WTC11 (cell line): ENCODE measurements at regions not wholly inside any gene's neighbourhood (a gene's known extent, or its start where the extent isn't known, plus 50 kb on each side); places are given as distances from the start of the nearest gene placed in this dataset.

Experiments
- ATAC-seq: fragments of 200-7000 bp; cut with Tn5 transposase; 2 replicates; pipeline ENCODE4 v1.10.0; 2021; ENCODE audit warnings: mild to moderate bottlenecking, moderate library complexity
- CTCF ChIA-PET: fragments of 300-600 bp; sonication (Branson Sonifier 250); formaldehyde crosslinking; loops from one replicate; lab custom pipeline; 2021; ENCODE audit warnings: antibody characterized with exemption; lab: Charles Lee
- POLR2A ChIA-PET: fragments of 350-600 bp; sonication (Branson Sonifier 250); formaldehyde crosslinking; loops from one replicate; lab custom pipeline; 2021; ENCODE audit warnings: antibody characterized with exemption; lab: Charles Lee
- DNase-seq: peaks from one replicate; pipeline ENCODE4 v3.0.0; 2021; ENCODE audit warnings: low spot score
- H3K27ac Mint-ChIP-seq: 2 replicates; pipeline ENCODE4 v1.8.0; 2021; ENCODE audit warnings: mixed read lengths
- H3K27me3 Mint-ChIP-seq: 2 replicates; pipeline ENCODE4 v1.8.0; 2021; ENCODE audit warnings: low read depth, mild to moderate bottlenecking, moderate library complexity, mixed read lengths
- H3K36me3 Mint-ChIP-seq: 2 replicates; pipeline ENCODE4 v1.8.0; 2021; ENCODE audit warnings: mixed read lengths
- H3K4me1 Mint-ChIP-seq: 2 replicates; pipeline ENCODE4 v1.8.0; 2022; ENCODE audit warnings: mixed read lengths
- H3K4me3 Mint-ChIP-seq: 2 replicates; pipeline ENCODE4 v1.8.0; 2021; ENCODE audit warnings: mild to moderate bottlenecking, moderate library complexity, mixed read lengths
- H3K9me3 Mint-ChIP-seq: 2 replicates; pipeline ENCODE4 v1.8.0; 2021; ENCODE audit warnings: mixed read lengths
- ARID4B ChIP-seq: sonication (generic); formaldehyde crosslinking; IDR thresholded peaks from 2 replicates; pipeline ENCODE4 v1.8.0; 2023; ENCODE audit warnings: missing genetic modification reagents, mild to moderate bottlenecking, borderline replicate concordance
- CTCF ChIP-seq: fragments of 200-600 bp; IDR thresholded peaks from 2 replicates; pipeline ENCODE4 v1.8.0; 2022; ENCODE audit warnings: antibody characterized with exemption
- E2F5 ChIP-seq: sonication (generic); formaldehyde crosslinking; IDR thresholded peaks from 2 replicates; pipeline ENCODE4 v1.8.1; 2022; ENCODE audit warnings: mild to moderate bottlenecking, moderate library complexity, missing genetic modification reagents
- ETV6 ChIP-seq: sonication (generic); formaldehyde crosslinking; IDR thresholded peaks from 2 replicates; pipeline ENCODE4 v1.8.1; 2022; ENCODE audit warnings: mild to moderate bottlenecking, missing genetic modification reagents
- FOXP4 ChIP-seq: sonication (generic); formaldehyde crosslinking; IDR thresholded peaks from 2 replicates; pipeline ENCODE4 v1.8.0; 2022; ENCODE audit warnings: mild to moderate bottlenecking, missing genetic modification reagents
- GABPB1 ChIP-seq: sonication (generic); formaldehyde crosslinking; IDR thresholded peaks from 2 replicates; pipeline ENCODE4 v1.8.1; 2023; ENCODE audit warnings: mild to moderate bottlenecking, missing genetic modification reagents
- HMGA2 ChIP-seq: fragments of 250-450 bp; sonication (Bioruptor Pico); IDR thresholded peaks from 2 replicates; pipeline ENCODE4 v1.4.0; 2021; ENCODE audit warnings: mild to moderate bottlenecking, moderate library complexity
- SMAD3 ChIP-seq: sonication (generic); formaldehyde crosslinking; IDR thresholded peaks from 2 replicates; pipeline ENCODE4 v1.8.0; 2022; ENCODE audit warnings: missing genetic modification reagents, mild to moderate bottlenecking, borderline replicate concordance
- ZNF281 ChIP-seq: sonication (generic); formaldehyde crosslinking; IDR thresholded peaks from 2 replicates; pipeline ENCODE4 v1.8.0; 2023; ENCODE audit warnings: mild to moderate bottlenecking, missing genetic modification reagents
- ZNF416 ChIP-seq: fragments of 250-450 bp; sonication (Bioruptor Pico); IDR thresholded peaks from 2 replicates; pipeline ENCODE4 v1.9.0; 2021; ENCODE audit warnings: mild to moderate bottlenecking, inconsistent platforms
- ZNF423 ChIP-seq: fragments of 250-450 bp; sonication (Bioruptor Pico); IDR thresholded peaks from 2 replicates; pipeline ENCODE4 v2.1.2; 2022; ENCODE audit warnings: mild to moderate bottlenecking, moderate library complexity
- ZNF512 ChIP-seq: sonication (generic); formaldehyde crosslinking; IDR thresholded peaks from 2 replicates; pipeline ENCODE4 v1.8.1; 2022; ENCODE audit warnings: missing genetic modification reagents, borderline replicate concordance
- TF ChIP-seq, protein P1 (sequence below): sonication (generic); formaldehyde crosslinking; IDR thresholded peaks from 2 replicates; pipeline ENCODE4 v1.8.1; 2022; ENCODE audit warnings: low read depth, mild to moderate bottlenecking, moderate library complexity, missing genetic modification reagents, borderline replicate concordance
- TF ChIP-seq, protein P2 (sequence below): fragments of 250-450 bp; sonication (Bioruptor Pico); conservative IDR thresholded peaks from 2 replicates; pipeline ENCODE4 v1.9.0; 2021; ENCODE audit warnings: mild to moderate bottlenecking

GRCh38 chr22:35150183-35151107 lies 84.5 kb downstream of the ISX start (continued):
- no peak for TF ChIP-seq ZNF281 (CRISPR knock-in tag)
- TF ChIP-seq ZNF423 = peak; percentile 34; the same call in 1 of the 2 replicates
- TF ChIP-seq, protein P1, sequence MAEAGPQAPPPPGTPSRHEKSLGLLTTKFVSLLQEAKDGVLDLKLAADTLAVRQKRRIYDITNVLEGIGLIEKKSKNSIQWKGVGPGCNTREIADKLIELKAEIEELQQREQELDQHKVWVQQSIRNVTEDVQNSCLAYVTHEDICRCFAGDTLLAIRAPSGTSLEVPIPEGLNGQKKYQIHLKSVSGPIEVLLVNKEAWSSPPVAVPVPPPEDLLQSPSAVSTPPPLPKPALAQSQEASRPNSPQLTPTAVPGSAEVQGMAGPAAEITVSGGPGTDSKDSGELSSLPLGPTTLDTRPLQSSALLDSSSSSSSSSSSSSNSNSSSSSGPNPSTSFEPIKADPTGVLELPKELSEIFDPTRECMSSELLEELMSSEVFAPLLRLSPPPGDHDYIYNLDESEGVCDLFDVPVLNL (CRISPR knock-in tag) = no peak
- TF ChIP-seq, protein P2, sequence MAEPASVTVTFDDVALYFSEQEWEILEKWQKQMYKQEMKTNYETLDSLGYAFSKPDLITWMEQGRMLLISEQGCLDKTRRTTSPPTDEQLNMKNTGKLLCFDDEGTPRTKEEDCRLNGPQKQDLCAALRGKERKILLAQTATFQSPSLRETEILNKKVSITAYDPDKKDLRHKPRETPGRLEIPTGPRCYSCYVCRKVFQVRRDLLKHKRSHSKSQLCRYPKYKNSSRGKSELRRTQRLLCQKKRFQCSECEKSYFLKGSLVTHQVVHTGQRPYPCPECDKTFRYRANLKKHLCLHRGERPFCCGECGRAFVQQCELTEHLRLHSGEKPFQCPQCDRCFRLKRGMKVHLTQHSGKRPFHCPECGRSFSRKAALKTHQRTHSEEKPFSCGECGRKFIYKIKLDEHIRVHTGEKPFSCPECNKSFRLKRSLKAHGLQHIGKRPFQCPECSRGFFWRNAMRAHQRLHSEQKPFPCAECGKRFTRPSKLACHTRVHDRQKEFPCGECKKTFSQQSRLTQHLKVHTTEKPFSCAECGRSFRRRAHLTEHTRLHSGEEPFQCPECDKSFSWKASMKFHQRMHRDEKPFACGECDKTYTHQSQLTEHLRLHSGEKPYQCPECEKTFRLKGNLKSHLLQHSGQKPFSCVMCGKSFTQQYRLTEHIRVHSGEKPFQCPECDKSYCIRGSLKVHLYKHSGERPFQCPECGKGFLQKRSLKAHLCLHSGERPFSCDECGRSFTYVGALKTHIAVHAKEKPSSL (CRISPR knock-in tag) = no peak
- TF ChIP-seq CTCF = peak; percentile 82

DNA sequence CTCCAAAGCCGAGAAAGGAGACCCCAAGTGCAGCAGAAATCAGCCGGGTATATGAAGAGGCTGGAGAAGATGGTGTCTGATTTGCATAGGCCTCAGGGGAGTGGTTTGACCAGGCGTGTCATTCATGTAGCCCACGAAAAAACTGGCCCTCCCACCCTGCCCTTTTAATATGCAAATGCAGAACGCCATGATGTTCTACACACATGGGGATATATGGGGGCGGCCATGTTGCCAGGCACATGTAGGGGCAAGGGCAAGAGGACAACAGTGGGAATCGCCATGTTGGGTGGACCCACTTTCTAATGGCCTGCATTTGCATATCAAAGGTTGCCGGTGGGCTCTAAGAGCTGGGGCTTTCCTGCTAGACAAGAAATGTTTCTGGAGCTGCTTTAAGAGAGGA lies 86.4 kb downstream of the ISX start:
- H3K27me3 Mint-ChIP-seq = peaks cover 23% of the 10 kb centered on the region
- H3K27ac Mint-ChIP-seq = no peak overlapping the region
- DNase-seq = peak; percentile 22
- CTCF ChIA-PET = interaction anchor here (0.6 to 7.1 kb wide), 6 partner anchors 11 to 1742 kb away, joined by 3 to 94 read pairs (median 4); no protein-coding TSS in a partner anchor
- H3K4me1 Mint-ChIP-seq = peaks cover 35% of the 10 kb centered on the region
- peaks cover 16% of the 10 kb centered on the region for H3K9me3 Mint-ChIP-seq
- POLR2A ChIA-PET = interaction anchor here (0.6 kb wide), 1 partner anchor 450 kb away, joined by 4 read pairs; no protein-coding TSS in a partner anchor
- peak; percentile 11 for ATAC-seq
- H3K4me3 Mint-ChIP-seq = no peak overlapping the region
- peaks cover 4% of the 10 kb centered on the region; the same call in 1 of the 2 replicates for H3K36me3 Mint-ChIP-seq
- TF ChIP-seq GABPB1 (CRISPR knock-in tag) = no peak
- TF ChIP-seq SMAD3 (CRISPR knock-in tag) = no peak
- no peak for TF ChIP-seq ZNF416 (CRISPR knock-in tag)
- TF ChIP-seq, protein P1 (CRISPR knock-in tag) = no peak
- no peak for TF ChIP-seq HMGA2 (CRISPR knock-in tag)
- TF ChIP-seq E2F5 = no peak
- no peak for TF ChIP-seq ARID4B (CRISPR knock-in tag)
- no peak for TF ChIP-seq FOXP4 (CRISPR knock-in tag)
- TF ChIP-seq ZNF512 (CRISPR knock-in tag) = no peak
- TF ChIP-seq ETV6 = no peak
